ENCODE measurements at regions not wholly inside any gene's neighbourhood (a gene's known extent, or its start where the extent isn't known, plus 50 kb on each side); places are given as distances from the start of the nearest gene placed in this dataset.
"Not testable (repeated sequence)": the region's sequence is repeated elsewhere in the genome, so short reads cannot be mapped to it uniquely, and the experiment has no call there.

DNA sequence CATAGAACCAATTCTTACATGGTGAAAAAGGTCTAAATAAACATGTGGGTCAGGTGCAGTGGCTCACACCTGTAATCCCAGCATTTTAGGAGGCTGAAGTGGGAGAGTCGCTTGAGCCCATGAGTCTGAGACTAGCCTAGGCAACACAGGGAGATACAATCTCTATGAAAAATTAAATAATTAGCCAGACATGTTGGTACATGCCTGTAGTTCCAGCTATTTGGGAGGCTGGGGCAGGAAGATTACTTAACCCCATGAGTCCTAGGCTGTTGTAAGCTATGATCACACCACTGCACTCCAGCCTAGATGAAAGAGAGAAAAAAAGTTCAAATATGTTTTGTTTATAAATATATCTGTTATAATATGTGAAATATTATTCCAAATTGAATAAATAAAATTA lies 643.6 kb downstream of the IPMK start:
- TF ChIP-seq, protein P1, sequence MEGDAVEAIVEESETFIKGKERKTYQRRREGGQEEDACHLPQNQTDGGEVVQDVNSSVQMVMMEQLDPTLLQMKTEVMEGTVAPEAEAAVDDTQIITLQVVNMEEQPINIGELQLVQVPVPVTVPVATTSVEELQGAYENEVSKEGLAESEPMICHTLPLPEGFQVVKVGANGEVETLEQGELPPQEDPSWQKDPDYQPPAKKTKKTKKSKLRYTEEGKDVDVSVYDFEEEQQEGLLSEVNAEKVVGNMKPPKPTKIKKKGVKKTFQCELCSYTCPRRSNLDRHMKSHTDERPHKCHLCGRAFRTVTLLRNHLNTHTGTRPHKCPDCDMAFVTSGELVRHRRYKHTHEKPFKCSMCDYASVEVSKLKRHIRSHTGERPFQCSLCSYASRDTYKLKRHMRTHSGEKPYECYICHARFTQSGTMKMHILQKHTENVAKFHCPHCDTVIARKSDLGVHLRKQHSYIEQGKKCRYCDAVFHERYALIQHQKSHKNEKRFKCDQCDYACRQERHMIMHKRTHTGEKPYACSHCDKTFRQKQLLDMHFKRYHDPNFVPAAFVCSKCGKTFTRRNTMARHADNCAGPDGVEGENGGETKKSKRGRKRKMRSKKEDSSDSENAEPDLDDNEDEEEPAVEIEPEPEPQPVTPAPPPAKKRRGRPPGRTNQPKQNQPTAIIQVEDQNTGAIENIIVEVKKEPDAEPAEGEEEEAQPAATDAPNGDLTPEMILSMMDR (IDR thresholded peaks at IDR 0.05; ENCODE audit: low read depth, low read length): no peak

DNA sequence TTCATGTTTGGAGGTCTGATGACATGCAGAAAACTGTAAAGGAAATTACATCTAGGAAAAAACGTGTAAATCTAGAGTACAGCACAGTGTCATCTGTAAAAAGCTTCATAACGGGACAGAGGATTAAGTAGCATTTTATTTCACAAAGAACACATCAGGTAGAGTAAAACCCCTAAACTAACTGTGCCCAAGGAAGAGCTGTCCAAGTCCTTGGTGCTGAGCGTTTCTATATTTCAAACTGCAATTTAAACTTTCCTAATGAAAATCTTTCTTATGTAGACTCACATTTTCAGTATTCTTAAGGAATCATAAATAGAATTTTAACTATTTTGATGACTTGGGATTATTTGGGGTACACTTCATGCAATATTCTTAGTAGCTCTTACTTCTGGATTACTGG lies 646.2 kb downstream of the IPMK start:
- TF ChIP-seq, protein P1 (IDR thresholded peaks at IDR 0.05; ENCODE audit: low read depth, low read length): no peak
- no peak for DNase-seq (ENCODE audit: low read depth in 2 of 2)
- H3K4me3 ChIP-seq (replicated peaks in 1 of 2; ENCODE audit: low read depth in 2 of 2, low read length in 2 of 2): no peak overlapping the region

More for the DNA sequence above, 643.6 kb downstream of the IPMK start:
- DNase-seq (ENCODE audit: low read depth in 2 of 2): no peak
- H3K4me3 ChIP-seq (replicated peaks in 1 of 2; ENCODE audit: low read depth in 2 of 2, low read length in 2 of 2): no peak overlapping the region

DNA sequence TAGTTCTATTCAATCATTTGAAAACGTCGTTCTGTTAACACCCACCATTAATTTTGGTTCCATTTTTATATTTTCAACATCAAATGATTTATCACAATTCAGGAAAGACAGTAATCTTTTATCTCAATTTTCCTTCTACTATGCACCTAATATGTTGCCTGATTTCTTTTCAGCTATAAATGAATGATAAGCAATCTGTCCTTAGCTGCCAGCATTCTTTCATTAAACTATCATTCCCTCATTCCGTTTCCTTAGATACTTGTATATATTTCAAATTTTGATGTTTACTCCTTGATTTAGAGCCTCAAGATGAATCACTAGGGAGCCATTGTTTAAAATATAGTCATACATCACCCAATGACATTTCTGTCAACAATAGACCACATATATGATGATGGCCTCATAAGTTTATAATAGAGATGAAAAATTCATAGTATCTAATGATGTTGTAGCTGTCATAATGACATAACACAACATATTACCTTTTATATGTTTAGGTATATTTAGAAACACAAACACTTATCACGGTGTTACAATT lies 661.7 kb downstream of the IPMK start:
- DNase-seq (ENCODE audit: low read depth in 2 of 2): no peak
- TF ChIP-seq, protein P1 (IDR thresholded peaks at IDR 0.05; ENCODE audit: low read depth, low read length): no peak
- no peak overlapping the region for H3K4me3 ChIP-seq (replicated peaks in 1 of 2; ENCODE audit: low read depth in 2 of 2, low read length in 2 of 2)

DNA sequence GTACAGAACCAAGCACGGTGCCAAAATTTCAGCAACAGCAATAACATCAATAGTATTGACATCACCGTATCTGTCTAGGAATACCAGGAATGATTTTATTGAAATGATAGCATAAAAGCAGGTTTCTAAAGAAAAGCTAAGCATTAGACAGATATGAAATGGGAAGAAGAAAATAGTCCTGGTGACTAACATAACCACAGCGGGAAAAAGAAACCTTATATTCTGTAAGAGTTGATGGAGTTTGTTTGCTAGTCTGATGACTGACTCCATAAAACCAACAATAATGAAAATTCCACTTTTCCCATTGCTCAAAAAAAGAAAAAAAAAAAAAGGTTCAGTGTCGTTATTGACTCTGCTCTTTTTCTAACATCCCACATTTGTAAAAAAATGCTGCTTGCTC lies 668.3 kb downstream of the IPMK start:
- TF ChIP-seq, protein P1 (IDR thresholded peaks at IDR 0.05; ENCODE audit: low read depth, low read length): no peak
- DNase-seq (ENCODE audit: low read depth in 2 of 2): no peak
- H3K4me3 ChIP-seq (replicated peaks in 1 of 2; ENCODE audit: low read depth in 2 of 2, low read length in 2 of 2): no peak overlapping the region

DNA sequence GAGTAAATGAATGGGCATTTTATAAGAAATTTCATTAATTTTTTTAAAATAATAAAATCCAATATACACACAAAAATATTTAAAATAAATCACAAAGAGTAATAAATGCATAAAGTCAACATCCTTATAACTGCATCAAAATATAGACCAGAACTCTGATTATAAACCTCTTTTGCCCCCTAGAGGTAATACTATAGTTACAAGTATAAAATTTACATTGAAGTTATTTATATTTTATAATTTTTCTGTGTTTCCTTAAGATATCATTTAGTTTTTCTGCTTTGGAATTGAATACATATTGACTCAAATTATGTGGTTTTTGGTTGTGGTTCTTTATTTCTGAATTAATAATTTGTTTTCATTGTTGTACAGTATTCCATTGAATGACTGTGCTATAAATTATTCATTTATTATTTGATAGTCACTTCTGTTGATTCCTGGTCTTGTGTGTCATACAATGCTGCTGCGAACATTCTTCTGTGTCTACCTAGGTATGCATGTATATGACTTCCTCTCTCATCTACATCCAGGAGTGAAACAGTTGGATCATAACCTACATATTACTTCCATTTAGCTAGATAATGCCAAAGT lies 673.6 kb downstream of the IPMK start:
- TF ChIP-seq, protein P1 (IDR thresholded peaks at IDR 0.05; ENCODE audit: low read depth, low read length): peak; percentile 4
- no peak overlapping the region for H3K4me3 ChIP-seq (replicated peaks in 1 of 2; ENCODE audit: low read depth in 2 of 2, low read length in 2 of 2)
- no peak for DNase-seq (ENCODE audit: low read depth in 2 of 2)

DNA sequence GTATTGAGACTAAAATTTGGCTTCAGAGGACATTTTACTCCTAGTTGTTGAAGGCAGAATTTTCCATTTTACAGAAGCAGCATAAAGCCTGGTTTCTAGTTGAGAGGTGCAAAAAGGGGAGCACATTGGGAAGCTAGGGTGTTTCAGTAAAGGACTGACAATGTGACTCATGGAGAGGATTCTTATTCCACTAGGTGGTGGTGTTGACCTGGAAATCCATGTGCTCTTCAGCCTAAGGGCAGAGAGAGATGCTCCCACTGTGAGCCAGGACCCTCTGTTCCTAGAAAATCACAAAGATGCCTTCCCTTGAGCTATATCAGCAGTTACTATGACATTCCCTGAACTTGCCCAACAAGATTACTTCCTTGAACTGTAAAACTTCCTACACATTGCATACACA lies 687.8 kb downstream of the IPMK start:
- no peak overlapping the region for H3K4me3 ChIP-seq (replicated peaks in 1 of 2; ENCODE audit: low read depth in 2 of 2, low read length in 2 of 2)
- TF ChIP-seq, protein P1 (IDR thresholded peaks at IDR 0.05; ENCODE audit: low read depth, low read length): peak; percentile 44
- DNase-seq (ENCODE audit: low read depth in 2 of 2): peak; percentile 24 to 68

DNA sequence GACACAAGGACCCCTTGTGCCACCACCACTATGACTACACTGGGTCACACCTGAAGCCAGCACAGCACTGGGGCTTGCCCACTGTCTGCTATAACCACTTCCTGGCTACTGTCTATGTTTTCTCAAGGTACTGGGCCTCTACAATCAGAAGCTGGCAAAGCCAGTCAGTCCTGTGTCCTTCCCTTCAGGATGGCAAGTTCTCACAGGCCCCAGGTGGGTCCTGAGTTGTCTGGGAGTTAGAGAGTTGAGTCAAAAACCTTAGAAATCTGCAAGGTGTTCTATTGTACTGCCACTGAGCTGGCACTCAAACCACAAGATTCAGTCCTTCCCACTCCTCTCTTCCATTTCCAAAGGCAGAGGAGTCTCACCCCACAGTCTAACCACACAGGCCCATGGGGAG lies 705.5 kb downstream of the IPMK start:
- no peak overlapping the region for H3K4me3 ChIP-seq (replicated peaks in 1 of 2; ENCODE audit: low read depth in 2 of 2, low read length in 2 of 2)
- DNase-seq (ENCODE audit: low read depth in 2 of 2): no peak
- TF ChIP-seq, protein P1 (IDR thresholded peaks at IDR 0.05; ENCODE audit: low read depth, low read length): no peak

DNA sequence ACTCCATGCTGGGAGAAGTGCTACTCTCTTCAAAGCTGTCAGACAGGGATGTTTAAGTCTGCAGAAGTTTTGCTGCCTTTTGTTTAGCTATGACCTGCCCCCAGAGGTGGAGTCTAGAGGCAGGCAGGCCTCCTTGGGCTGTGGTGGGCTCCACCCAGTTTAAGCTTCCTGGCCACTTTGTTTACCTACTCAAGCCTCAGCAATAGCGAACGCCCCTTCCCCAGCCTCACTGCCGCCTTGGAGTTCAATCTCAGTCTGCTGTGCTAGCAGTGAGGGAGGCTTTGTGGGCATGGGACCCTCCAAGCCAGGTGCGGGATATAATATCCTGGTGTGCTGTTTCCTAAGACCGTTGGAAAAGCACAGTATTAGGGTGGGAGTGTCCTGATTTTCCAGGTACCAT lies 715.9 kb downstream of the IPMK start:
- not testable (repeated sequence) for H3K4me3 ChIP-seq (replicated peaks in 1 of 2; ENCODE audit: low read depth in 2 of 2, low read length in 2 of 2); DNase-seq (ENCODE audit: low read depth in 2 of 2)
